Panc1 (cell line): ENCODE measurements at regions not wholly inside any gene's neighbourhood (a gene's known extent, or its start where the extent isn't known, plus 50 kb on each side); places are given as distances from the start of the nearest gene placed in this dataset.

Source experiments
- POLR2AphosphoS5 ChIP-seq: IDR thresholded peaks from 2 replicates; pipeline ENCODE4 v1.6.1; 2012; ENCODE audit warnings: mild to moderate bottlenecking, low read depth, low read length, moderate library complexity
- SIN3A ChIP-seq: IDR thresholded peaks from 2 replicates; pipeline ENCODE4 v1.6.1; 2012; ENCODE audit warnings: low read depth, mild to moderate bottlenecking, low read length, moderate library complexity, borderline replicate concordance; ENCODE audit not compliant: insufficient read depth
- TCF7L2 ChIP-seq: IDR thresholded peaks from 2 replicates; pipeline ENCODE4 v1.6.1; 2011; ENCODE audit warnings: mild to moderate bottlenecking, low read depth, low read length, inconsistent platforms
- TF ChIP-seq, protein P1 (sequence below): fragments of 450-650 bp; IDR thresholded peaks from 2 replicates; pipeline ENCODE4 v1.5.1; 2017; ENCODE audit warnings: mild to moderate bottlenecking
- TF ChIP-seq, protein P2 (sequence below), 2 experiments: IDR thresholded peaks; 2 replicates each; pipeline ENCODE4 v1.6.1; 2011 to 2012; ENCODE audit warnings: low read depth in 2 of 2, control low read depth in 1 of 2, low read length in 1 of 2, mild to moderate bottlenecking in 1 of 2, moderate library complexity in 1 of 2; ENCODE audit not compliant: insufficient read depth in 1 of 2

DNA sequence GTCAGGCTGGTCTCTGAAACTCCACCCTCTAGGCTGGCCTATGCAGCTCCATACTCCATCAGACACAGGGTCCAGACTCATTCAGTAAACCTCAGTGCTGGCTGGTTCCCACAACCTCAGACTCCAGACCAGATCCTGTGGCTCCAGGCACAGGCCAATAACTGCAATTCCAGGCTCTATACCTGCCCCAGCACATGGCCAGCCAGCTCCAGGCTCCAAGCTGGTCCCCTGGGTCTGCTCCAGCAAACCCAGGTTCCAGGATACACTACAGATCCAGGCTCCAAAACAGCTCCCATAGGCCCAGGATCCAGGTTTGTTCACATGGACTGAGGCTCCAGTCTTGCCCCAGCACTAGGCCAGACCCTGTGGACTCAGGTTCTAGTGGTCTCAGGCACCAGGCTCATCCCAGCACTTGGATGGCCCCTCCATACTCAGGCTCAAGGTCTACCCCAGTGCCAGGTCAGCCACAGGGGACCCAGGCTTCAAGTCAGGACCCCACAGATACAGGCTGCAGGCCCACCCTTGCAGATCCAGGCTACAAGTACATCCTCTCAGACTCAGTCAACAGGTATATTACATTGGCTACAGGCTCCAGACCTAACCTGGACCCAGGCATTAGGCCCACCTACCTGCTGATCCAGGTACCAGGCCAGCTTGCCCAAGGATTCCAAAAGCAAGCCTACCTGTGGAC lies 117.6 kb upstream of the TMEM170B start:
- TF ChIP-seq, protein P1, sequence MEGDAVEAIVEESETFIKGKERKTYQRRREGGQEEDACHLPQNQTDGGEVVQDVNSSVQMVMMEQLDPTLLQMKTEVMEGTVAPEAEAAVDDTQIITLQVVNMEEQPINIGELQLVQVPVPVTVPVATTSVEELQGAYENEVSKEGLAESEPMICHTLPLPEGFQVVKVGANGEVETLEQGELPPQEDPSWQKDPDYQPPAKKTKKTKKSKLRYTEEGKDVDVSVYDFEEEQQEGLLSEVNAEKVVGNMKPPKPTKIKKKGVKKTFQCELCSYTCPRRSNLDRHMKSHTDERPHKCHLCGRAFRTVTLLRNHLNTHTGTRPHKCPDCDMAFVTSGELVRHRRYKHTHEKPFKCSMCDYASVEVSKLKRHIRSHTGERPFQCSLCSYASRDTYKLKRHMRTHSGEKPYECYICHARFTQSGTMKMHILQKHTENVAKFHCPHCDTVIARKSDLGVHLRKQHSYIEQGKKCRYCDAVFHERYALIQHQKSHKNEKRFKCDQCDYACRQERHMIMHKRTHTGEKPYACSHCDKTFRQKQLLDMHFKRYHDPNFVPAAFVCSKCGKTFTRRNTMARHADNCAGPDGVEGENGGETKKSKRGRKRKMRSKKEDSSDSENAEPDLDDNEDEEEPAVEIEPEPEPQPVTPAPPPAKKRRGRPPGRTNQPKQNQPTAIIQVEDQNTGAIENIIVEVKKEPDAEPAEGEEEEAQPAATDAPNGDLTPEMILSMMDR, result no peak
- TF ChIP-seq, protein P2, sequence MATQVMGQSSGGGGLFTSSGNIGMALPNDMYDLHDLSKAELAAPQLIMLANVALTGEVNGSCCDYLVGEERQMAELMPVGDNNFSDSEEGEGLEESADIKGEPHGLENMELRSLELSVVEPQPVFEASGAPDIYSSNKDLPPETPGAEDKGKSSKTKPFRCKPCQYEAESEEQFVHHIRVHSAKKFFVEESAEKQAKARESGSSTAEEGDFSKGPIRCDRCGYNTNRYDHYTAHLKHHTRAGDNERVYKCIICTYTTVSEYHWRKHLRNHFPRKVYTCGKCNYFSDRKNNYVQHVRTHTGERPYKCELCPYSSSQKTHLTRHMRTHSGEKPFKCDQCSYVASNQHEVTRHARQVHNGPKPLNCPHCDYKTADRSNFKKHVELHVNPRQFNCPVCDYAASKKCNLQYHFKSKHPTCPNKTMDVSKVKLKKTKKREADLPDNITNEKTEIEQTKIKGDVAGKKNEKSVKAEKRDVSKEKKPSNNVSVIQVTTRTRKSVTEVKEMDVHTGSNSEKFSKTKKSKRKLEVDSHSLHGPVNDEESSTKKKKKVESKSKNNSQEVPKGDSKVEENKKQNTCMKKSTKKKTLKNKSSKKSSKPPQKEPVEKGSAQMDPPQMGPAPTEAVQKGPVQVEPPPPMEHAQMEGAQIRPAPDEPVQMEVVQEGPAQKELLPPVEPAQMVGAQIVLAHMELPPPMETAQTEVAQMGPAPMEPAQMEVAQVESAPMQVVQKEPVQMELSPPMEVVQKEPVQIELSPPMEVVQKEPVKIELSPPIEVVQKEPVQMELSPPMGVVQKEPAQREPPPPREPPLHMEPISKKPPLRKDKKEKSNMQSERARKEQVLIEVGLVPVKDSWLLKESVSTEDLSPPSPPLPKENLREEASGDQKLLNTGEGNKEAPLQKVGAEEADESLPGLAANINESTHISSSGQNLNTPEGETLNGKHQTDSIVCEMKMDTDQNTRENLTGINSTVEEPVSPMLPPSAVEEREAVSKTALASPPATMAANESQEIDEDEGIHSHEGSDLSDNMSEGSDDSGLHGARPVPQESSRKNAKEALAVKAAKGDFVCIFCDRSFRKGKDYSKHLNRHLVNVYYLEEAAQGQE (IDR thresholded peaks at IDR 0.05; ENCODE audit: insufficient read depth in 1 of 2, low read depth in 2 of 2, low read length in 1 of 2), result no peak
- TF ChIP-seq SIN3A (no peak), TCF7L2 (no peak), POLR2AphosphoS5 (no peak)
